K562 (cell line): ENCODE measurements at regions not wholly inside any gene's neighbourhood (a gene's known extent, or its start where the extent isn't known, plus 50 kb on each side); places are given as distances from the start of the nearest gene placed in this dataset.

Experiments used
- CHD1 ChIP-seq: fragments of 200-600 bp; sonication (generic); IDR thresholded peaks from one replicate; pipeline ENCODE4 v1.6.1; 2012; ENCODE audit warnings: mild to moderate bottlenecking, moderate library complexity, low read length, inconsistent platforms
- CTBP1 ChIP-seq: fragments of 450-650 bp; IDR thresholded peaks from 2 replicates; pipeline ENCODE4 v1.6.1; 2016; ENCODE audit warnings: borderline replicate concordance
- EGR1 ChIP-seq: fragments of 450-650 bp; conservative IDR thresholded peaks from 2 replicates; pipeline ENCODE4 v1.6.1; 2017; ENCODE audit warnings: mild to moderate bottlenecking
- NR3C1 ChIP-seq: sonication (generic); formaldehyde crosslinking; IDR thresholded peaks from 2 replicates; pipeline ENCODE4 v1.8.1; 2022; ENCODE audit warnings: missing genetic modification reagents
- RAD21 ChIP-seq, 2 experiments: fragments of 250-450 bp in 1 of 2; fragments of 450-650 bp in 1 of 2; sonication (Bioruptor Pico) in 1 of 2; formaldehyde crosslinking in 1 of 2; IDR thresholded peaks in 1 of 2; conservative IDR thresholded peaks in 1 of 2; 2 replicates each; pipeline versions ENCODE4 v1.4.0 to v1.8.0; 2020 to 2022; ENCODE audit warnings: mild to moderate bottlenecking in 2 of 2, moderate library complexity in 1 of 2
- U2AF1 ChIP-seq: fragments of 200-400 bp; formaldehyde crosslinking; optimal IDR thresholded peaks from 2 replicates; pipeline ENCODE3; 2017; ENCODE audit warnings: mild to moderate bottlenecking, low read depth, low read length, moderate library complexity
- YY1 ChIP-seq, 3 experiments: IDR thresholded peaks; 2 replicates each; pipeline ENCODE4 v1.6.1; 2011; ENCODE audit warnings: low read length in 2 of 3, mild to moderate bottlenecking in 2 of 3, moderate library complexity in 2 of 3, borderline replicate concordance in 1 of 3, control low read depth in 1 of 3, low read depth in 1 of 3; ENCODE audit not compliant: insufficient read depth in 3 of 3, insufficient replicate concordance in 2 of 3, control insufficient read depth in 1 of 3, insufficient read length in 1 of 3; ENCODE audit errors: extremely low read depth in 1 of 3
- ZBTB33 ChIP-seq: sonication (generic); formaldehyde crosslinking; IDR thresholded peaks from 2 replicates; pipeline ENCODE4 v1.8.1; 2023; ENCODE audit warnings: mild to moderate bottlenecking, missing genetic modification reagents
- TF ChIP-seq, protein P1 (sequence below), 3 experiments: IDR thresholded peaks in 2 of 3; conservative IDR thresholded peaks in 1 of 3; 2 replicates each; pipeline ENCODE4 v1.5.1; 2011 to 2012; ENCODE audit warnings: low read length in 3 of 3, mild to moderate bottlenecking in 3 of 3, control low read depth in 2 of 3, improper control_type of control experiment in 1 of 3, inconsistent platforms in 1 of 3, low read depth in 1 of 3, mixed read lengths in 1 of 3, moderate library complexity in 1 of 3; ENCODE audit not compliant: insufficient read depth in 2 of 3

GRCh38 chr18:7291046-7291445 lies 60.2 kb downstream of the LRRC30 start:
- TF ChIP-seq U2AF1 = no peak
- TF ChIP-seq CTBP1 = no peak
- no peak for TF ChIP-seq CHD1
- TF ChIP-seq ZBTB33 = no peak
- TF ChIP-seq, protein P1, sequence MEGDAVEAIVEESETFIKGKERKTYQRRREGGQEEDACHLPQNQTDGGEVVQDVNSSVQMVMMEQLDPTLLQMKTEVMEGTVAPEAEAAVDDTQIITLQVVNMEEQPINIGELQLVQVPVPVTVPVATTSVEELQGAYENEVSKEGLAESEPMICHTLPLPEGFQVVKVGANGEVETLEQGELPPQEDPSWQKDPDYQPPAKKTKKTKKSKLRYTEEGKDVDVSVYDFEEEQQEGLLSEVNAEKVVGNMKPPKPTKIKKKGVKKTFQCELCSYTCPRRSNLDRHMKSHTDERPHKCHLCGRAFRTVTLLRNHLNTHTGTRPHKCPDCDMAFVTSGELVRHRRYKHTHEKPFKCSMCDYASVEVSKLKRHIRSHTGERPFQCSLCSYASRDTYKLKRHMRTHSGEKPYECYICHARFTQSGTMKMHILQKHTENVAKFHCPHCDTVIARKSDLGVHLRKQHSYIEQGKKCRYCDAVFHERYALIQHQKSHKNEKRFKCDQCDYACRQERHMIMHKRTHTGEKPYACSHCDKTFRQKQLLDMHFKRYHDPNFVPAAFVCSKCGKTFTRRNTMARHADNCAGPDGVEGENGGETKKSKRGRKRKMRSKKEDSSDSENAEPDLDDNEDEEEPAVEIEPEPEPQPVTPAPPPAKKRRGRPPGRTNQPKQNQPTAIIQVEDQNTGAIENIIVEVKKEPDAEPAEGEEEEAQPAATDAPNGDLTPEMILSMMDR (IDR thresholded peaks at IDR 0.05 in 2 of 3, conservative IDR thresholded peaks at IDR 0.05 in 1 of 3; ENCODE audit: insufficient read depth in 2 of 3, low read depth in 1 of 3, low read length in 3 of 3) = no peak
- no peak for TF ChIP-seq RAD21 (CRISPR knock-in tag; conservative IDR thresholded peaks at IDR 0.05 in 1 of 2, IDR thresholded peaks at IDR 0.05 in 1 of 2)
- no peak for TF ChIP-seq YY1 (IDR thresholded peaks at IDR 0.05; ENCODE audit: borderline replicate concordance in 1 of 3, control insufficient read depth in 1 of 3, extremely low read depth in 1 of 3, insufficient read depth in 3 of 3, insufficient read length in 1 of 3, insufficient replicate concordance in 2 of 3, low read depth in 1 of 3, low read length in 2 of 3)
- TF ChIP-seq EGR1 = no peak
- no peak for TF ChIP-seq NR3C1 (CRISPR knock-in tag)
